A549 (cell line): ENCODE measurements at regions not wholly inside any gene's neighbourhood (a gene's known extent, or its start where the extent isn't known, plus 50 kb on each side); places are given as distances from the start of the nearest gene placed in this dataset.

Experiments
- ATAC-seq, 2 experiments: fragments of 200-7000 bp in 1 of 2; fragments of >200 bp in 1 of 2; cut with Nextera tagmentation in 1 of 2; cut with Tn5 transposase in 1 of 2; 3 replicates each; pipeline versions ENCODE4 v1.8.0 to v1.9.1; 2018 to 2020; ENCODE audit warnings: mild to moderate bottlenecking in 1 of 2, moderate library complexity in 1 of 2
- CTCF ChIA-PET: fragments of 300-600 bp; sonication (Branson Sonifier 250); formaldehyde crosslinking; extraction: SDS; loops from one replicate; lab custom pipeline; 2021; ENCODE audit warnings: antibody characterized with exemption, inconsistent platforms; lab: Yijun Ruan, JAX
- POLR2A ChIA-PET: fragments of 350-600 bp; formaldehyde crosslinking; extraction: SDS; loops from one replicate; lab custom pipeline; 2021; ENCODE audit warnings: antibody characterized with exemption, inconsistent platforms; lab: Yijun Ruan, JAX
- DNase-seq, 2 experiments: peaks; one replicate each; pipeline versions ENCODE4 v3.0.0 to v3.0.0-alpha.2; 2011 to 2016; ENCODE audit warnings: low read depth in 1 of 2, low spot score in 1 of 2
- FAIRE-seq: peaks from 2 replicates; lab custom pipeline; 2011; peaks lifted over from hg19 to GRCh38; lab: Jason Lieb, UNC
- H3K27ac ChIP-seq, 2 experiments: fragments of >200 bp; sonication (Bioruptor Twin); formaldehyde crosslinking; 3 replicates each; pipeline ENCODE4 v1.5.1; 2016 to 2017
- H3K4me1 ChIP-seq: fragments of >200 bp; sonication (Bioruptor Twin); formaldehyde crosslinking; 3 replicates; pipeline ENCODE4 v1.6.1; 2016
- H3K4me2 ChIP-seq: fragments of >200 bp; sonication (Bioruptor Twin); formaldehyde crosslinking; 3 replicates; pipeline ENCODE4 v1.6.1; 2016
- H3K4me3 ChIP-seq: fragments of >200 bp; sonication (Bioruptor Twin); formaldehyde crosslinking; 3 replicates; pipeline ENCODE4 v1.5.1; 2016
- H3K9me3 ChIP-seq: fragments of >200 bp; sonication (Bioruptor Twin); formaldehyde crosslinking; 3 replicates; pipeline ENCODE4 v1.6.1; 2016
- ATOH8 ChIP-seq: fragments of 250-450 bp; sonication (Bioruptor Pico); IDR thresholded peaks from 2 replicates; pipeline ENCODE4 v1.5.0; 2020; ENCODE audit warnings: low read depth, mild to moderate bottlenecking, moderate library complexity
- CBX2 ChIP-seq: fragments of 200-600 bp; sonication (generic); IDR thresholded peaks from 2 replicates; pipeline ENCODE4 v1.6.1; 2016; ENCODE audit warnings: low read depth, mild to moderate bottlenecking, borderline replicate concordance
- E2F6 ChIP-seq: IDR thresholded peaks from 2 replicates; pipeline ENCODE4 v1.6.1; 2012; ENCODE audit warnings: low read depth, borderline replicate concordance
- EHF ChIP-seq: fragments of 250-450 bp; sonication (Bioruptor Pico); IDR thresholded peaks from 2 replicates; pipeline ENCODE4 v1.5.0; 2020; ENCODE audit warnings: mild to moderate bottlenecking
- FOSL2 ChIP-seq, 2 experiments: fragments of 450-650 bp in 1 of 2; fragments of >200 bp in 1 of 2; sonication (Bioruptor Twin) in 1 of 2; formaldehyde crosslinking; IDR thresholded peaks; 2 replicates each; pipeline versions ENCODE4 v1.5.0 to v1.6.1; 2016 to 2020; ENCODE audit warnings: mild to moderate bottlenecking in 1 of 2, moderate library complexity in 1 of 2
- HES2 ChIP-seq: fragments of >200 bp; sonication (Bioruptor Twin); formaldehyde crosslinking; IDR thresholded peaks from 2 replicates; pipeline ENCODE4 v1.6.1; 2016
- HOXB13 ChIP-seq: fragments of 250-450 bp; sonication (Bioruptor Pico); IDR thresholded peaks from 2 replicates; pipeline ENCODE4 v1.5.0; 2020; ENCODE audit warnings: low read depth, mild to moderate bottlenecking, moderate library complexity
- JUN ChIP-seq, 2 experiments: fragments of >200 bp; sonication (Bioruptor Twin); formaldehyde crosslinking; IDR thresholded peaks; 2 replicates in 1 of 2; 3 replicates in 1 of 2; pipeline ENCODE4 v1.6.1; 2016 to 2017
- POLR2A ChIP-seq: IDR thresholded peaks from 2 replicates; pipeline ENCODE4 v1.6.1; 2012; ENCODE audit warnings: mild to moderate bottlenecking, low read length
- RARB ChIP-seq: fragments of 250-450 bp; sonication (Bioruptor Pico); IDR thresholded peaks from 2 replicates; pipeline ENCODE4 v1.8.0; 2021; ENCODE audit warnings: mild to moderate bottlenecking, moderate library complexity
- TP53 ChIP-seq: fragments of 250-450 bp; sonication (Bioruptor Pico); IDR thresholded peaks from 2 replicates; pipeline ENCODE4 v1.5.0; 2021; ENCODE audit warnings: mild to moderate bottlenecking, moderate library complexity
- ZFP36 ChIP-seq: fragments of 450-650 bp; IDR thresholded peaks from 2 replicates; pipeline ENCODE4 v1.6.1; 2014; ENCODE audit warnings: borderline replicate concordance; ENCODE audit not compliant: partially characterized antibody
- WGBS: methylation state at CpG from one replicate; pipeline ENCODE4 v1.1.6; 2017; ENCODE audit errors: missing lambda C conversion rate; 5-methylcytosine and 5-hydroxymethylcytosine counted together
- TF ChIP-seq, protein P1 (sequence below): fragments of 150-350 bp; IDR thresholded peaks from 2 replicates; pipeline ENCODE4 v1.6.1; 2014; ENCODE audit warnings: low read depth, mild to moderate bottlenecking, low read length
- TF ChIP-seq, protein P2 (sequence below): fragments of 200-600 bp; sonication (generic); IDR thresholded peaks from 2 replicates; pipeline ENCODE4 v1.6.1; 2016; ENCODE audit warnings: antibody characterized with exemption, mild to moderate bottlenecking, moderate library complexity

DNA sequence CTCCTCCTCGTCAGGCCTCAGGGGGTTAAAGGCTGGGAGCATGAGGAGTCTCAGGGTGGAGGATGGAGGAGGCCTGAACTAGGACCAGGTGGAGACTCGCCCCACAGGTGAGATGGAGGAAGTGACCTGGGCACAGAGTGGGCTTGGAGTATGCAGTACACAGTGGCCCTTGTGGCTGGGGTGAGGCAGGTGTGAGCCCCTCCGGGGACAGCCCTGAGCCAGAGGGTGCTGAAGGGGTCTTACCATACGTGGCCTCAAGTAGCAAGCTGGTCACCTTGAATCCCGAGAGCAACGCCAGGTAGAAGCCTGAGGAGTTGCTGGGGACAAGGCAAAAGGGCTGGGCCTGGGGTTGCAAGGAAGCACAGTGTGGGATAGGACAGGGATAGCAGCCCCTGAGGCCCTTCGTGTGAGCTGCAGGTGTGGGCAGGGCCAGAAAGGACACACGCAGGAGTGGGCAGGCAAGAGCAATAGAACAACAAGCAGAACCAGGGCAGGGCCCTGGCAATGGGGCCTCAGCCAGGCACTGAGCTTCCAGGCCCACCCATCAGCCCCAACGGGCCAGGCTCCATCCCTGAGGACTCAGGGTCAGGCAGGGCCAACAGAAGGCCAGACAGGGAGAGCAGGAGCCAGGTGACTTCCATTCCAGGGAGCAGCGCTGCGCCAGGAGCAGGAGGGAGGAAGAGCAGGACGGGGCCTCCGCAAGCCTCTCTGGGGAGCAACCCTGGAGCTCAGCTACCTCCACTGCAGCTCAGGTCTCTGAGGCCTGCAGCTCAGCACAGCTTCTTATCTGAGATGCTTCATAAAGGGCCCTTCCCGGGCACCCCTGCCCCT lies 64.2 kb upstream of the TNRC6C start:
- Histone ChIP-seq H3K4me1 (no peaks in the 10 kb centered on the region), H3K9me3 (no peaks in the 10 kb centered on the region), H3K4me3 (no peak overlapping the region), H3K4me2 (no peak overlapping the region), H3K27ac (no peak overlapping the region)
- DNase-seq (no peak), ATAC-seq (no peak), FAIRE-seq (no peak)
- POLR2A ChIA-PET, result no interaction called here
- TF ChIP-seq HOXB13 (CRISPR knock-in tag) (no peak), ATOH8 (CRISPR knock-in tag) (no peak), JUN (IDR thresholded peaks at IDR 0.05) (no peak), CBX2 (no peak), POLR2A (no peak), FOSL2 (IDR thresholded peaks at IDR 0.05) (no peak), FOSL2 (CRISPR knock-in tag; IDR thresholded peaks at IDR 0.05) (no peak), TP53 (CRISPR knock-in tag) (no peak), EHF (no peak), ZFP36 (no peak), RARB (CRISPR knock-in tag) (no peak), HES2 (no peak)
- TF ChIP-seq, protein P1, sequence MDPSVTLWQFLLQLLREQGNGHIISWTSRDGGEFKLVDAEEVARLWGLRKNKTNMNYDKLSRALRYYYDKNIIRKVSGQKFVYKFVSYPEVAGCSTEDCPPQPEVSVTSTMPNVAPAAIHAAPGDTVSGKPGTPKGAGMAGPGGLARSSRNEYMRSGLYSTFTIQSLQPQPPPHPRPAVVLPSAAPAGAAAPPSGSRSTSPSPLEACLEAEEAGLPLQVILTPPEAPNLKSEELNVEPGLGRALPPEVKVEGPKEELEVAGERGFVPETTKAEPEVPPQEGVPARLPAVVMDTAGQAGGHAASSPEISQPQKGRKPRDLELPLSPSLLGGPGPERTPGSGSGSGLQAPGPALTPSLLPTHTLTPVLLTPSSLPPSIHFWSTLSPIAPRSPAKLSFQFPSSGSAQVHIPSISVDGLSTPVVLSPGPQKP, result no peak
- TF ChIP-seq, protein P2, sequence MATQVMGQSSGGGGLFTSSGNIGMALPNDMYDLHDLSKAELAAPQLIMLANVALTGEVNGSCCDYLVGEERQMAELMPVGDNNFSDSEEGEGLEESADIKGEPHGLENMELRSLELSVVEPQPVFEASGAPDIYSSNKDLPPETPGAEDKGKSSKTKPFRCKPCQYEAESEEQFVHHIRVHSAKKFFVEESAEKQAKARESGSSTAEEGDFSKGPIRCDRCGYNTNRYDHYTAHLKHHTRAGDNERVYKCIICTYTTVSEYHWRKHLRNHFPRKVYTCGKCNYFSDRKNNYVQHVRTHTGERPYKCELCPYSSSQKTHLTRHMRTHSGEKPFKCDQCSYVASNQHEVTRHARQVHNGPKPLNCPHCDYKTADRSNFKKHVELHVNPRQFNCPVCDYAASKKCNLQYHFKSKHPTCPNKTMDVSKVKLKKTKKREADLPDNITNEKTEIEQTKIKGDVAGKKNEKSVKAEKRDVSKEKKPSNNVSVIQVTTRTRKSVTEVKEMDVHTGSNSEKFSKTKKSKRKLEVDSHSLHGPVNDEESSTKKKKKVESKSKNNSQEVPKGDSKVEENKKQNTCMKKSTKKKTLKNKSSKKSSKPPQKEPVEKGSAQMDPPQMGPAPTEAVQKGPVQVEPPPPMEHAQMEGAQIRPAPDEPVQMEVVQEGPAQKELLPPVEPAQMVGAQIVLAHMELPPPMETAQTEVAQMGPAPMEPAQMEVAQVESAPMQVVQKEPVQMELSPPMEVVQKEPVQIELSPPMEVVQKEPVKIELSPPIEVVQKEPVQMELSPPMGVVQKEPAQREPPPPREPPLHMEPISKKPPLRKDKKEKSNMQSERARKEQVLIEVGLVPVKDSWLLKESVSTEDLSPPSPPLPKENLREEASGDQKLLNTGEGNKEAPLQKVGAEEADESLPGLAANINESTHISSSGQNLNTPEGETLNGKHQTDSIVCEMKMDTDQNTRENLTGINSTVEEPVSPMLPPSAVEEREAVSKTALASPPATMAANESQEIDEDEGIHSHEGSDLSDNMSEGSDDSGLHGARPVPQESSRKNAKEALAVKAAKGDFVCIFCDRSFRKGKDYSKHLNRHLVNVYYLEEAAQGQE, result no peak
- CTCF ChIA-PET, result interaction anchor here (0.8 to 3.0 kb wide), 8 partner anchors 8 to 352 kb away, joined by 3 to 9 read pairs (median 4); no protein-coding TSS in a partner anchor
- 65% methylated on average over 13 of the region's 14 CpGs for WGBS

DNA sequence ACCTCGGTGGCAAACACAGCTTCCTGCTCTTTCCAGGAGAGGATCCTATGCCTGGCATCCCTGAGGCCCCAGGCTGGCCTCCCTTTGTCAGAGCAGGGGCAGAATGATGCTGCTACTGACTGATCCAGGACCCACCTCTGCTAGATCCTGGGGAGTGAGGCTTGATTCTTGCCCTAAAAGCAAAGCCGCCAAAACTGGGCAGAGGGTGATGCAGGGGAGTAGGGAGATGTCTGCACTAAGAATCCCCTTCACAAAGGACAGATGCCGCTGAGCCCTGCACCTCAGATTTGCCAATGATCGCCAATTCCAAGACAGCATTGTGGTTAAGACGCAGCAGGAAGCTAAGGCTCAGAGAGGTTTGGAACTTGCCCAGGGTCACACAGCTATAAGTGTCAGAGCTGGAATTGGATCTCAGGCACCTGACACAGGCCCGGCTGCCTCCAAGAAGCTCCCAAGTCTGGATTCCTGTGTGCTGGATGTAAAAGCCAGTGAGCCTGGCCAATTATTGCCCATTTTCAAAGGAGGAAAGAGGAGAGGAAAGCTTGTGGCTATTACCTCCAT lies 60.7 kb upstream of the TNRC6C start:
- no peaks in the 10 kb centered on the region for H3K4me1 ChIP-seq

More for the DNA sequence above, 60.7 kb upstream of the TNRC6C start:
- POLR2A ChIA-PET, result interaction anchor here (3.2 kb wide), 1 partner anchor 60 kb away, joined by 16 read pairs; the partner anchor contains the start of gene TNRC6C
- CTCF ChIA-PET, result interaction anchor here (1.1 to 2.3 kb wide), 4 partner anchors 10 to 116 kb away, joined by 3 to 11 read pairs (median 6); no protein-coding TSS in a partner anchor
- WGBS, result 64% methylated on average over 6 of the region's 6 CpGs
- peak; percentile 43 for TF ChIP-seq ZFP36
- no peak for TF ChIP-seq E2F6
- no peaks in the 10 kb centered on the region for H3K9me3 ChIP-seq
- H3K4me3 ChIP-seq, result no peak overlapping the region
- no peak overlapping the region for H3K4me2 ChIP-seq
- FAIRE-seq, result no peak
- no peak for DNase-seq
- ATAC-seq, result no peak
- no peak overlapping the region for H3K27ac ChIP-seq
